Spleen (tissue), 7 donors: ENCODE measurements at regions not wholly inside any gene's neighbourhood (a gene's known extent, or its start where the extent isn't known, plus 50 kb on each side); places are given as distances from the start of the nearest gene placed in this dataset.

ENCODE experiments used
- POLR2A ChIP-seq, 3 donors: fragments of 450-650 bp; IDR thresholded peaks; one replicate each; pipeline ENCODE4 v1.5.1; 2017; ENCODE audit warnings: antibody characterized with exemption in 3 of 3, mild to moderate bottlenecking in 1 of 3
- POLR2AphosphoS5 ChIP-seq, 3 donors: sonication (generic); formaldehyde crosslinking; IDR thresholded peaks; one replicate each; pipeline ENCODE4 v1.5.1; 2017; ENCODE audit warnings: antibody characterized with exemption in 3 of 3
- TF ChIP-seq, protein P1 (sequence below), 11 experiments: fragments of 200-600 bp in 7 of 11; fragments of 450-650 bp in 4 of 11; sonication (generic) in 4 of 11; IDR thresholded peaks in 8 of 11; conservative IDR thresholded peaks in 3 of 11; 1 replicate in 7 of 11; 2 replicates in 4 of 11; pipeline versions ENCODE4 v1.4.0 to v1.8.0; 2016 to 2021; ENCODE audit warnings: antibody characterized with exemption in 11 of 11, inconsistent platforms in 4 of 11, mild to moderate bottlenecking in 1 of 11
- donor health status: DM: no; HTN: no; CAD: no; lungs with moderate emphysema.
- donor health status: DM: no; HTN: no; CAD: no.
- donor health status: DM: no; HTN: no; CAD: no.

GRCh38 chr4:129327637-129328036 is 231.7 kb downstream of the C4orf33 start:
- TF ChIP-seq, protein P1, sequence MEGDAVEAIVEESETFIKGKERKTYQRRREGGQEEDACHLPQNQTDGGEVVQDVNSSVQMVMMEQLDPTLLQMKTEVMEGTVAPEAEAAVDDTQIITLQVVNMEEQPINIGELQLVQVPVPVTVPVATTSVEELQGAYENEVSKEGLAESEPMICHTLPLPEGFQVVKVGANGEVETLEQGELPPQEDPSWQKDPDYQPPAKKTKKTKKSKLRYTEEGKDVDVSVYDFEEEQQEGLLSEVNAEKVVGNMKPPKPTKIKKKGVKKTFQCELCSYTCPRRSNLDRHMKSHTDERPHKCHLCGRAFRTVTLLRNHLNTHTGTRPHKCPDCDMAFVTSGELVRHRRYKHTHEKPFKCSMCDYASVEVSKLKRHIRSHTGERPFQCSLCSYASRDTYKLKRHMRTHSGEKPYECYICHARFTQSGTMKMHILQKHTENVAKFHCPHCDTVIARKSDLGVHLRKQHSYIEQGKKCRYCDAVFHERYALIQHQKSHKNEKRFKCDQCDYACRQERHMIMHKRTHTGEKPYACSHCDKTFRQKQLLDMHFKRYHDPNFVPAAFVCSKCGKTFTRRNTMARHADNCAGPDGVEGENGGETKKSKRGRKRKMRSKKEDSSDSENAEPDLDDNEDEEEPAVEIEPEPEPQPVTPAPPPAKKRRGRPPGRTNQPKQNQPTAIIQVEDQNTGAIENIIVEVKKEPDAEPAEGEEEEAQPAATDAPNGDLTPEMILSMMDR (IDR thresholded peaks at IDR 0.05 in 8 of 11, conservative IDR thresholded peaks at IDR 0.05 in 3 of 11), result no peak
- no peak for TF ChIP-seq POLR2A (IDR thresholded peaks at IDR 0.05)
- TF ChIP-seq POLR2AphosphoS5 (IDR thresholded peaks at IDR 0.05), result no peak
